ENCODE measurements at regions not wholly inside any gene's neighbourhood (a gene's known extent, or its start where the extent isn't known, plus 50 kb on each side); places are given as distances from the start of the nearest gene placed in this dataset.
"Not testable (repeated sequence)": the region's sequence is repeated elsewhere in the genome, so short reads cannot be mapped to it uniquely, and the experiment has no call there.

DNA sequence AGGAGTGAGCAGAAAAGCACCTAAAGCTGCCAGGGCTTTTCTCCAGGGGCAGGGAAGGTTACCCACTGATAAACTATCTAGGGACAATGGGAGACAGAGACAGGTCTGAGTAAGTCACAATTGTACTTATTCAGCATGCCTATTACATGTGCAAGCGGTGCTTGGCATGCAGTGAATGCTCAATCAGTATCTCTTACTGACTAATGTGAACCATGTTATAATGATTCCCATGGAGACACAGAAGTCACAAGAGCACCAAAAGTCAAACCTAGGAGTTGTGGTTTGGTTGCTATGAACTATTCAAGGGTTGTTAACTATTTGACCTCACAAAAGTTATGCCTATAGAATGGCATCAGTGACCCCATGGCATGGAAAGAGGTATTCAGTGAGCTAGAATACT lies 50.0 kb upstream of the RASGRP1 start:
- DNase-seq (ENCODE audit: low spot score), result no peak

DNA sequence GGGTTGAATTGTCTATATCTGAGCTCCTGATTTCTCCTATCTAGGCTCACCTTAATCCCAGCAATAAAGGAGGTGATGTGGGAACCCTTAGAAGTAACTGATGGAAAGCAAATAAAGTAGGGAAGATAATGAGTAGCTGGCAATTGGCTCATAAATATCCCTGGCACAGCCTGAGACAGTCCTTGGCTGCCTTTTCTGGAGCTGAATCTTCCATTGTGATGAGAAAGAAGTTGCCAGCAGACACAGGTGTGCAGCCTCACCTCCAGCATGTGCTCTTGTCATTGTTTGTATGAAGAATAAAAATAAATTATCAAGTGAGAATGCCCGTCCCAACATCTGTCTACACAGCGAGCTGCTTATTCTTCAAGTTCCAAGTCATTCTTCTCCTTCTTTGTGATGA lies 53.2 kb upstream of the RASGRP1 start:
- no peak for DNase-seq (ENCODE audit: low spot score)

DNA sequence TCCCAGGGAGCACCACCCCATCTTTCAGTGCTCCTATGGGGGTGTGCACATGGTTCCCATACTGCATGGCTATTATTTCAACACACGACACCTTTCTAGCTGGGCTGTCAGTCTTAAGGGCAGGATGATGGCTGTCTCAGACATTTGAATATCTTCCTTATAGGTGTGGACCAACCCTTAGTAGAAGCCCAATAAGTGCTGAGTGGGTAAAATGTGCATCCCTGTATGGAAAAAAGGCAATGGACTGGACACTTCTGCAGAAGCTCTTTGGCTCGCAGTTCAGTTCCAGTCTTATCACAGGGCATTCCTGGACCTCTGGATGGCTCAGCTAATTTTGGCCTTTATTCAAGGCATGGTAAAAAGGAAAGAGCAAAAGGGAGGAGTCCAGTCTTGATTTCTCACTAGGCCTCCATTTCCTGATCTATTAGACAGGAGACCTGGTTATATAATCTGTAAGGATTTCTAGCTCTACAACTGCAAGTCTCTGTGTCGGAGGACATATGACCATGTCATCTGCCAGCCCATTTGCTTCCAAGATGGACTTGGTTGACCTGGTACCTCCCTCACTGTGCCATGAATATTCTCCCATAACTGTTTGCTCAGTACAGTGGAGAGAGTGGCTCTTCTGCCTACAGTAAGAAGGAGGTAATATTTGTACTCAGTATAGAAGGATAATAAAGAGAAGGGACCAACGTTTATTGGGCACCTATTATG lies 53.8 kb upstream of the RASGRP1 start:
- no peak for DNase-seq (ENCODE audit: low spot score)

GRCh38 chr15:38620098-38620497 lies 55.5 kb upstream of the RASGRP1 start:
- no peak for DNase-seq (ENCODE audit: low spot score)

DNA sequence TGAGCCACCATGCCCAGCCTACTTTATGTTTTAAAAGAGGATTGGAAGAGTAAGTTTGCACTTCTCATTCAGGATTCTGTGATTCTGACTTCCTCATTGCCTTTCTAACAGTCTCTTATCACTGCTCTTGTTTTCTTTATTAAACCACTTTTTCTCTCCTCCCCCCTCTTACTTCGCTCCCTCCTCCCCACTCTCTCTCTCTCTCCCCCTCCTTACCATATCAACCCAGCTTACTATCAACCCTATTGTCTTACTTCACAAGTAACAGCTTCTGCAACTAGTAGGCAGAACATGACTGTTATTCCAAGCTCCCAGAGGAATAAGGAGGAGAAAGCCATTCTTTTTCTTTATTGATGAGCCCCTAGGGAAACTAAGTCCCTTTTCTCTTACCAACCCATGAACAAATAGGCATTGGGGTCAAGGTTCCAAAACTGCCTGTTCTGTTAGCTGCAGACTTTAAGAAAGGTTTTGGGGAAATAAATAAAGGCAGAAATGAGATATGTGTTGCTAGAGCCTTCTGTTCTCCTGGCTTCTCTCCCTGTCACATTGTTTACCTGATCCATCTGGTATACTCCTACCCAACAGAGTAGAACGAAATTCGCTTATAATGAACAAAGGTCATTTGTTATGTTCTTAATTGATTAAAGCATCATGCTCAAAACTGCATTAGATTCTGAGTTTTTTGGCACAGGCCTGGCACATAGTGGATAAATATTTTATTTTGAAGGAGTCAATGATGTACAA lies 56.4 kb upstream of the RASGRP1 start:
- no peak for DNase-seq (ENCODE audit: low spot score)

DNA sequence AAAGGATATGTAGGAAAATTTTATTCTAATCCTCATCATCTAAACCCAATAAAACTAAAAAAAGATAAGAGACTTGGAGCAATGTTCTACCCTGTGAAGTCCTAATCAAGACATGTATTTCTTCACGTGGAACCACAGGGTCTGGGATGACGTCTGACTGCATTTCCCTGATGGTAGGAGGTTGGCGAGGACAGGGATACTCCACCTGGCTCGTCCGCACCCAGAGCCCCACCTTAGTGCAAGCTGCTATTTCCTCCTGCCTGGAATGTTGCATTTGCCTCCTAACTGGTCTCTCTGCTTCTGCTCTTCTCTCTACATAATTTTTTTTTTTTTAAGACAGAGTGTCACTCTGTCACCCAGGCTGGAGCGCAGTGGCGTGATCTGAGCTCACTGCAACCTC lies 57.7 kb upstream of the RASGRP1 start:
- no peak for DNase-seq (ENCODE audit: low spot score)

GRCh38 chr15:38622908-38623307 lies 58.3 kb upstream of the RASGRP1 start:
- DNase-seq (ENCODE audit: low spot score), result no peak

GRCh38 chr15:38623744-38624143 lies 59.1 kb upstream of the RASGRP1 start:
- no peak for DNase-seq (ENCODE audit: low spot score)

DNA sequence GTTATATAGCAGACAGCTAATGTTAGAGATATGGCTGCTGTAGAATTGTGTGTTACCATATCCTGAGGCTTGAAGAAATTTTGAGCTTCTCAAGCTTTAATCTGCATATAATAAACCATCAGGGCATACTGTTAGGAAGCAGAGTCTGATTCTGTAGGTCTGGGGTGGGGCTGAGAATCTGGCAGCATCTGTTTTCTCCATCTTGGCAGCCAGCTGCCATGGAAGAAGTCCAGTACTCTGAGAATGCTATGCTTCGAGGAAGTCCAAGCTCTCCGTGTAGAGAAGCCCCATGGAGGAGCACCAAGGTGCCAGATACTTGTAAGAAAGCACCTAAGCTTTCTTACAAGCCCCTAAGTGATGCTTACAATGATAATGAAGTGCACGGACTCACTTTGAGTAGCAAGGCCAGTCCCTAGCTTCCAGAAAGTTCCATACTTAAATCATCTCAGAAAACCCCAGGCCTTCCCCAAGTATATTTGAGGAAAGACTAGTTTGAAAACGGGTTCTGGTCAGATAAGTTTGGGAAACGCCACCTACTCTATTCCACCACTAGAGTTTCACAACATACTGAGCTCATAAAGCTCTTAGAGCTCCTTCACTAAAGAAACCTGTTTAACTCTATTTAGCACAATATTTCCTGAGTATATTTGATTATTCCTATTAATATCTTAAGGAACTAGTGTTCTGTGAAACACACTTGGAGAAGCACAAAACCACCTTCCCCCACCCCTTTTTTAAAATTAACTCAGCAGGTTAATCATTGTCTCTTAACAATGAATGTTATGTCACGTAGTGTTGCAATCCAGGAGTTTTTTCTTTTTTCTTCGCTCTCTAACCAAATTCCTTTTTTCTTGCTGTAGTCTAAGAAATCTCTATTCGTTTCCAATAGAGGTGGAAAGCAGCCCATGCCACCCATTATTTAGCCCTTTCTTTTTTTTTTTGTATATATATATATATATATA lies 59.9 kb upstream of the RASGRP1 start:
- DNase-seq (ENCODE audit: low spot score), result no peak

DNA sequence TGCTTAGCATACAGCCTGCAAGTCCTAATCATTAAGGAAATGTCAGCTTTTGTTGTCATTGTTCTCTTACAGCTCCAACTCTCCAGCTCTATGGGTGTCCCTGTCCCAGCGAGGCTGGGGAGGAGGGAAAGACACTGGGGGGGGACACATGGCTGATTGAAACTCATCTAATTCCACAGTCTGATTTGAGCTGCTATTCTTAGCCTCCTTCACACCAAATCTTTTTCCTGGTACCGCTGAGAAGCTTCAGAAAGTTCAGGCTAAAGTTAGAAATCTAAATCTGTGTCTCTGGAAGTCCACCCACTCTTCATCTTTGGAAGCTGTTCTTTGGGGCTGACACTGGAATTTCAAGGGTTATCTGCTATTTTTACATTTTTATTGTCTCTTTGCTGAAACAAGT lies 61.3 kb upstream of the RASGRP1 start:
- no peak for DNase-seq (ENCODE audit: low spot score)

DNA sequence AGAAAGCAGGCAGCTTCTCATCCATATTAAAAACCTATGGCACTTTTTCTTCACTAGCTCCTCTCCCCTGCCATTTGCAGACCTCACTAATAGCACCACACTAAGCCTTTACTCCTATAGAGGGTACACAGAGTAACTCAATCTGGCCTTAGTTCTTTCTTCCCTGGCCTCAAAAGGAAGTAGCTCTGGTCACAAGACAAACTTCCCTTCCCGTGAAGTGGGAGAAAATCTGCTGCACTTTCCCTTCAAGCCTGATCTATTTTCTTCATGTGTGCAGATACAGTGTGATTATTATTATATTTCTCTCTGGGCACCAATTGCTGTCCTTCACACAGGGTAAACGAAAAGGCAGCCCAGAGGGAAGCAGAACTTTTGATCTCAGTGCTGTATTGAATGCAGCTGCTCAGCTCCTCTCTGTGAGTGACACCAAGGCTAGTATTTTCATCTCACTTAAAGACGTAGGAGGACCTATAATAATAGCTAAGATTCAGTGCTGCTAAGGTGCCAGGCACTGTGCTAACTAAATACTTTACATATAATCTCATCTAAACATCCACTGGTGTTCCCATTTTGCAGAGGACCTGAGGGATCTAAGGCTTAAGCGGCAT lies 61.9 kb upstream of the RASGRP1 start:
- no peak for DNase-seq (ENCODE audit: low spot score)

DNA sequence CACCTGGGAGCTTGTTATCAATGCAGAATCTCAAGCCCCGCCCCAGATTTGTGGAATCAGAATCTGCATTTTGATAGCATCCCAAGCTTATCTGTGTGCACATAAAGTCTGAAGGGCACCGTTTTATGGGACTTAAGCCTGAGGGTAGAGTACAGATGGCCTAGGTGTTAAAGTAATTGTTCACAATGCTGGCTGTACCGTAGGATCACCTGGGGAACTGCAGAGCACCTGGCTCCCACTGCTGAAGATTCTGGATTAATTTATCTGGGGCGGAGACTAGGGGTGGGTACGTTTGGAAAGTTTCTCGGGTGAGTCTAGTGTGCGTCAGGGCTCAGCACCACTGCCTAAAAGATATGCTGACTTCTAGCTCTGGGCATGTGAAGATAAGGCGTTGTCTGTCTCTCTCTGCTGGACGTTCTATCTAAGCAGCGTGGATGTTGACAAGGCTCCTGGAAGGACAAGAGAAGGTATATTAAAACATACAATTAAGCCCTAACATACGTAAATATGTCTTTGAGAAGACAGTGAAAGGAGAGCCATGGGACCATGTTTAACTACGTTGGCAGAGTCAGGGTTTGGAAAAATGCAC lies 63.2 kb upstream of the RASGRP1 start:
- DNase-seq (ENCODE audit: low spot score), result no peak

- DNase-seq (ENCODE audit: low spot score), result no peak
These were observed 66.8 kb upstream of the RASGRP1 start for GRCh38 chr15:38631119-38632075.

- DNase-seq (ENCODE audit: low spot score), result no peak
These were observed 70.6 kb upstream of the RASGRP1 start for GRCh38 chr15:38635170-38635569.

- DNase-seq (ENCODE audit: low spot score), result no peak
These were observed 72.0 kb upstream of the RASGRP1 start for GRCh38 chr15:38636597-38636996.

GRCh38 chr15:38638126-38638525 lies 73.5 kb upstream of the RASGRP1 start:
- DNase-seq (ENCODE audit: low spot score), result no peak

- DNase-seq (ENCODE audit: low spot score), result no peak
These were observed 74.2 kb upstream of the RASGRP1 start for GRCh38 chr15:38638811-38639210.

DNA sequence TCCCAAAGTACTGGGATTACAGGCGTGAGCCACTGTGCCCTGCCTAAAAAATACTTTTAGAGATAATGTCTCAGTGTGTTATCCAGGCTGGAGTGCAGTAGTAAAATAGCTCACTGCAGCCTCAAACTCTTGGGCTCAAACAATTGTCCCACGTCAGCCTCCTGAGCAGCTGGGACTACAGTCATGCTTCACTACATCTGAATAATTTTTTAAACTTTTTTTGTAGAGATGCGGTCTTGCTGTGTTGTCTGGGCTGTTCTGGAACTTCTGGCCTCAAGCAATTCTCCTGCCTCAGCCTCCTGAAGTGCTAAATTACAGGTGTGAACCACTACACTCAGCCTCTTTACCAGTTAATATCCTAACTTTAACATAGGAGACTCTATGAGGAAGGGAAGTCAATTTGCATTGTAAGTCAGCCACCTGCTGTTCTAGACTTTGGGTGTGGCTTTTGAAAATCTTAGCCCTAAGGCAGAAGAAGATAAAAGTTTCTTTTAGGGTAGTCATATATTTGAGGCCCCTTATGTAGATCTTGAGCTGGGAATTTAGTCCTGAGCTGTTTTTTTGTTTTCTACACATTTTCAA lies 78.2 kb upstream of the RASGRP1 start:
- DNase-seq (ENCODE audit: low spot score), result no peak

DNA sequence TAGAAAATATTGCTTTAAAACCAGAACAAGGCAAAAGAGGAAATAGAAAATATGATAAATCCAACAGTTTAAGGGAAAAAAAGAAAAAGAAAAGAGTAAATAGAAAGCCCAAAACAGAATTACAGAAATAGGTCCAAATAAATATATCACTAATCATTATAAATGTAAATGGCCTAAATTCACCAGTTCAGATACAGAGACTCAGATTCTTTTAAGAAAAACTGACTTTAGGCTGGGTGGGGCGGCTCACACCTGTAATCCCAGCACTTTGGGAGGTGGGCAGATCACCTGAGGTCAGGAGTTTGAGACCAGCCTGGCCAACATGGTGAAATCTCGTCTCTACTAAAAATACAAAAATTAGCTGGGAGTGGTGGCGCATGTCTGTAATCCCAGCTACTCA lies 79.7 kb upstream of the RASGRP1 start:
- DNase-seq (ENCODE audit: low spot score), result not testable (repeated sequence)

- DNase-seq (ENCODE audit: low spot score), result no peak
These were observed 82.1 kb upstream of the RASGRP1 start for GRCh38 chr15:38646716-38647115.
